Type B pancreatic cell (in vitro differentiated cells): ENCODE measurements at regions not wholly inside any gene's neighbourhood (a gene's known extent, or its start where the extent isn't known, plus 50 kb on each side); places are given as distances from the start of the nearest gene placed in this dataset.

Source experiments
- DNase-seq: peaks from one replicate; pipeline ENCODE4 v3.0.0; 2021; ENCODE audit warnings: mixed read lengths; ENCODE audit not compliant: unreplicated experiment; ENCODE audit errors: extremely low spot score
- H3K27ac Mint-ChIP-seq: 2 replicates; pipeline ENCODE4 v1.8.0; 2021; ENCODE audit warnings: mild to moderate bottlenecking, mixed read lengths
- H3K27me3 Mint-ChIP-seq: 2 replicates; pipeline ENCODE4 v1.8.0; 2021; ENCODE audit warnings: mixed read lengths
- H3K36me3 Mint-ChIP-seq: 2 replicates; pipeline ENCODE4 v1.8.0; 2021; ENCODE audit warnings: mixed read lengths
- H3K4me1 Mint-ChIP-seq: one replicate; pipeline ENCODE4 v1.8.0; 2021; ENCODE audit warnings: mixed read lengths; ENCODE audit not compliant: unreplicated experiment
- H3K4me3 Mint-ChIP-seq: 2 replicates; pipeline ENCODE4 v1.8.0; 2021; ENCODE audit warnings: mild to moderate bottlenecking, mixed read lengths
- H3K9me3 Mint-ChIP-seq: 2 replicates; pipeline ENCODE4 v1.8.0; 2021; ENCODE audit warnings: mixed read lengths
- TF ChIP-seq, protein P1 (sequence below): fragments of 200-600 bp; sonication (generic); conservative IDR thresholded peaks from 2 replicates; pipeline ENCODE4 v1.5.0; 2021; ENCODE audit warnings: antibody characterized with exemption, mild to moderate bottlenecking

DNA sequence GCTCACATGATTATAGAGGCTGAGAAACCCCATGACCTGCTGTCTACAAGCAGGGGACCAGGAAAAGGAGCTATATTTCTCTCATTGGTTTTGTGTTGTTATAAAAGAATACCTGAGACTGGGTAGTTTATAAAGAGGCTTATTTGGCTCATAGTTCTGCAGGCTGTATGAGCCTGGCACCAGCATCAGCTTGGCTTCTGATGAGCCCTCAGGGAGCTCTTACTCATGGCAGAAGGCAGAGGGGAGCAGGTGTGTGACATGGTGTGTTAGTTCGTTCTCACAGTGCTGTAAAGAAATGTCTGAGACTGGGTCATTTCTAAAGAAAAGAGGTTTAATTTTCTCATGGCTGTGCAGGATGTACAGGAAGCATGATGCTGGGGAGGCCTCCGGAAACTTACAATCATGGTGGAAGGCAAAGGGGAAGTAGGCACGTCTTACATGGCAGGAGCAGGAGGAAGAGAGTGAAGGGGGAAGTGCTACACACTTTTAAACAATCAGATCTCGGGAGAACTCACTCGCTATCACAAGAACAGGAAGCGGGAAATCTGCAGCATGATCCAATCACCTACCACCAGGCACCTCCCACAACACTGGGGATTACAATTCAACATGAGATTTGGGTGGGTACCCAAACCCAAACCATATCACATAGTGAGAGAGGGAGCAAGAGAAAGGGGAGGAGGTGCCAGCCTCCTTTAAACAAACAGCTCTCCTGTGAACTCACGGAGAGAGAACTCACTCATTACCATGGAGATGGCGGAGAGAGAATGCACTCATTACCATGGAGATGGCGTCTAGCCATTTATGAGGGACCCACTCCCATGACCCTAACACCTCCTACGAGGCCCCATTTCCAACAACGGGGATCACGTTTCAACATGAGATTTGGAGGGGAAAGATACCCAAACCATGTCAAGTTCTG is 133.4 kb downstream of the JCAD start:
- DNase-seq: no peak
- Mint-ChIP-seq H3K9me3 (peaks cover 12% of the 10 kb centered on the region), H3K36me3 (no peaks in the 10 kb centered on the region), H3K4me1 (peaks cover 37% of the 10 kb centered on the region), H3K27ac (peak overlapping the region; percentile 55), H3K4me3 (peak overlapping the region; percentile 46), H3K27me3 (no peaks in the 10 kb centered on the region)
- TF ChIP-seq, protein P1, sequence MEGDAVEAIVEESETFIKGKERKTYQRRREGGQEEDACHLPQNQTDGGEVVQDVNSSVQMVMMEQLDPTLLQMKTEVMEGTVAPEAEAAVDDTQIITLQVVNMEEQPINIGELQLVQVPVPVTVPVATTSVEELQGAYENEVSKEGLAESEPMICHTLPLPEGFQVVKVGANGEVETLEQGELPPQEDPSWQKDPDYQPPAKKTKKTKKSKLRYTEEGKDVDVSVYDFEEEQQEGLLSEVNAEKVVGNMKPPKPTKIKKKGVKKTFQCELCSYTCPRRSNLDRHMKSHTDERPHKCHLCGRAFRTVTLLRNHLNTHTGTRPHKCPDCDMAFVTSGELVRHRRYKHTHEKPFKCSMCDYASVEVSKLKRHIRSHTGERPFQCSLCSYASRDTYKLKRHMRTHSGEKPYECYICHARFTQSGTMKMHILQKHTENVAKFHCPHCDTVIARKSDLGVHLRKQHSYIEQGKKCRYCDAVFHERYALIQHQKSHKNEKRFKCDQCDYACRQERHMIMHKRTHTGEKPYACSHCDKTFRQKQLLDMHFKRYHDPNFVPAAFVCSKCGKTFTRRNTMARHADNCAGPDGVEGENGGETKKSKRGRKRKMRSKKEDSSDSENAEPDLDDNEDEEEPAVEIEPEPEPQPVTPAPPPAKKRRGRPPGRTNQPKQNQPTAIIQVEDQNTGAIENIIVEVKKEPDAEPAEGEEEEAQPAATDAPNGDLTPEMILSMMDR: no peak

DNA sequence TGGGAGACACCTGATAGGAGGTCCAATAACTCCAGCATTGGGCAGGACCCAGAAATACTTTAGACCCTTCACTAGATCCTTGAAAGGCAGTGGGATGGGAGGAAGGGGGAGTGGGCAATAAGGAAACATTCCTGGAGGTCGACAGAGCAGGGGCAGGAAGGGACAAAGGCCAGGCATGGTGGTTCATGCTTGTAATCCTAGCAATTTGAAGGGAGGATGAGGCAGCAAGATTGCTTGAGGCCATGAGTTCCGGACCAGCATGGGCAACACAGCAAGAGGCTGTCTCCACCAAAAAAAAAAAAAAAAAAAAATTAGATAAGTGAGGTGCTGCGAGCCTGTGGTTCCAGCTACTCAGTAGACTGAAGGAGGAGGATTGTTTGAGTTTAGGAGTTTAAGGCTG is 134.9 kb downstream of the JCAD start:
- no peak for DNase-seq
- no peak overlapping the region for H3K27ac Mint-ChIP-seq

DNA sequence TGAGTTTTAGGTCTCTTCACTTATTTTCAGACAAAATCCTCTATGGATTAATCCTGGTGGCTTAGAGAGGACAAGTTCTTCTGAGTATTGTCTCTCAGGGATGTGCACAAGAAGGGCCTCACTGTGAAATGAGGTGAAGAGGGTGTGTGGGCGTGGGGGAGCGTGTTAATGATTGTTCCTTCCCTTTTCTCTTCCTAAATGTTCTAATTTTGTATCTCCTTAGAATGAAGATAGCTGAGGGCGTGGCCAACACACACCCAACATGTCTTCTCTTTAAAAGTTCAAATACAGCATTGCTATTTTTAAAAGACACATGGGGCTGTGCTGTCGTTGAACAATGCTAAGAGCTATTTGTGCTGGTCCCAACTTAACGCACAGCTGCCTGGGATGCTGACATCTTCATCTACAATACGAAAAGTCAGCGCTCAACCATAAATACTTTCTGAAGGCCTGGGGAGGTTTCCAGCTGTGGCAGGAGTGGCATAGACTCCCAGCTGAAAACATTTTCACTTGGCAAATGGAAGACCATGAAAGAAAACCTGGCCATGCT is 135.9 kb downstream of the JCAD start:
- TF ChIP-seq, protein P1: no peak
- H3K4me3 Mint-ChIP-seq: no peak overlapping the region

More for the DNA sequence above, 134.9 kb downstream of the JCAD start:
- TF ChIP-seq, protein P1: no peak
- H3K36me3 Mint-ChIP-seq: no peaks in the 10 kb centered on the region
- no peak overlapping the region for H3K4me3 Mint-ChIP-seq
- peaks cover 8% of the 10 kb centered on the region for H3K9me3 Mint-ChIP-seq
- no peaks in the 10 kb centered on the region for H3K27me3 Mint-ChIP-seq
- peaks cover 37% of the 10 kb centered on the region for H3K4me1 Mint-ChIP-seq

DNA sequence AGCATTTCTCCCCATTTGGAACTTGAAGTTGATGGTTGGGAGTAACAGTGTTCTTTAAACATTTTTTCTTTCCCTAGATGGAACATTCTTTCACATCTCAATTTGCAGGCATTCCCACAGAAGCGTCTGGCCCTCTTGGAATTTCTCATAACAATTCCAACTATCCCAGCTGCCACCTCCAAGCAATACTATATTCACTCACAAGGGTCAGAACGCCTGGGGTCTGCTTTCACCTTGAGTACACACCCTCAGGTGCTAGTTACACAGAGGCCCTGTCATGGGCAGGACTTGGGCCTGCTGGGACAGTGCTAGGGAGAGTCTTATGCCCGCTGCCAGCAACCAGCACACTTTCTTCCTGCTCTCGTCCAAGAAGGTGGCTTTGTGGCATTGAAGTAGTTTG is 136.5 kb downstream of the JCAD start:
- peaks cover 7% of the 10 kb centered on the region for H3K9me3 Mint-ChIP-seq
- no peak overlapping the region for H3K27ac Mint-ChIP-seq
- H3K27me3 Mint-ChIP-seq: no peaks in the 10 kb centered on the region
- DNase-seq: no peak
- no peaks in the 10 kb centered on the region for H3K36me3 Mint-ChIP-seq
- TF ChIP-seq, protein P1: no peak
- no peak overlapping the region for H3K4me3 Mint-ChIP-seq
- peaks cover 37% of the 10 kb centered on the region for H3K4me1 Mint-ChIP-seq

More for the DNA sequence above, 135.9 kb downstream of the JCAD start:
- H3K36me3 Mint-ChIP-seq: no peaks in the 10 kb centered on the region
- no peaks in the 10 kb centered on the region for H3K27me3 Mint-ChIP-seq
- H3K9me3 Mint-ChIP-seq: peaks cover 7% of the 10 kb centered on the region
- DNase-seq: no peak
- H3K4me1 Mint-ChIP-seq: peaks cover 37% of the 10 kb centered on the region
- no peak overlapping the region for H3K27ac Mint-ChIP-seq

DNA sequence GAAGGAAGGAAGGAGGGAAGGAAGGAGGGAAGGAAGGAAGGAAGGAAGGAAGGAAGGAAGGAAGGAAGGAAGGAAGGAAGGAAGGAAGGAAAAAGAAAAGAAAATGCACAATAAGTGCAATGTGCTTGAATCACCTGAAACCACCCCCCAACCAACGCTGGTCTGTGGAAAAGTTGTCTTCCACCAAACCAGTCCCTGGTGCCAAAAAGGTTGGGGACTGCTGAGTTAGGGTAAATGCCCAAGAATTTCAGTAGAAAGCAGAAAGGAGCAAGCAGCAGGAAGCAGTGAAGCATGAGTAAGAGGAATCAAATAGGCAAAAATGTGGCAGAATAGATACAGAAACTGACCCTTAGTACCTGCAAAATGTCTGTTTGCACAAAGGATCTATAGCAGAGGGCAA is 137.2 kb downstream of the JCAD start:
- no peak for DNase-seq
- Mint-ChIP-seq H3K9me3 (peaks cover 8% of the 10 kb centered on the region), H3K4me1 (peaks cover 37% of the 10 kb centered on the region), H3K27me3 (no peaks in the 10 kb centered on the region), H3K36me3 (no peaks in the 10 kb centered on the region), H3K4me3 (no peak overlapping the region), H3K27ac (no peak overlapping the region)
- TF ChIP-seq, protein P1: no peak
